ENCODE measurements at regions not wholly inside any gene's neighbourhood (a gene's known extent, or its start where the extent isn't known, plus 50 kb on each side); places are given as distances from the start of the nearest gene placed in this dataset.

GRCh38 chr14:94885481-94886155, 115.7 kb upstream of the GSC start:
- DNase-seq = no peak

- no peak for DNase-seq
Measured at GRCh38 chr14:94884616-94885230, 114.8 kb upstream of the GSC start.

- no peak for DNase-seq
Measured at GRCh38 chr14:94882401-94882800, 112.5 kb upstream of the GSC start.

GRCh38 chr14:94880876-94881275, 111.0 kb upstream of the GSC start:
- DNase-seq = no peak

- DNase-seq = no peak
Measured at GRCh38 chr14:94880106-94880505, 110.2 kb upstream of the GSC start.

GRCh38 chr14:94879537-94879936, 109.6 kb upstream of the GSC start:
- DNase-seq = no peak

- no peak for DNase-seq
Measured at GRCh38 chr14:94876306-94876705, 106.4 kb upstream of the GSC start.

GRCh38 chr14:94875256-94875655, 105.3 kb upstream of the GSC start:
- no peak for DNase-seq

GRCh38 chr14:94868772-94869072, 98.8 kb upstream of the GSC start:
- DNase-seq = no peak

- DNase-seq = no peak
Measured at GRCh38 chr14:94867946-94868771, 98.2 kb upstream of the GSC start.

- DNase-seq = no peak
Measured at GRCh38 chr14:94867209-94867608, 97.3 kb upstream of the GSC start.

- DNase-seq = no peak
Measured at GRCh38 chr14:94864387-94865195, 94.7 kb upstream of the GSC start.

- DNase-seq = no peak
Measured at GRCh38 chr14:94863366-94863765, 93.5 kb upstream of the GSC start.

GRCh38 chr14:94857950-94858349, 88.0 kb upstream of the GSC start:
- DNase-seq = no peak

- DNase-seq = no peak
Measured at GRCh38 chr14:94853920-94854319, 84.0 kb upstream of the GSC start.

GRCh38 chr14:94850309-94851211, 80.6 kb upstream of the GSC start:
- no peak for DNase-seq

GRCh38 chr14:94844593-94845152, 74.8 kb upstream of the GSC start:
- DNase-seq = no peak

- DNase-seq = no peak
Measured at GRCh38 chr14:94840467-94840866, 70.6 kb upstream of the GSC start.

- no peak for DNase-seq
Measured at GRCh38 chr14:94839348-94839747, 69.4 kb upstream of the GSC start.

- no peak for DNase-seq
Measured at GRCh38 chr14:94836849-94837248, 66.9 kb upstream of the GSC start.

GRCh38 chr14:94833633-94834032, 63.7 kb upstream of the GSC start:
- DNase-seq = no peak

GRCh38 chr14:94831085-94831484, 61.2 kb upstream of the GSC start:
- no peak for DNase-seq
